IPS DF 6.9 (cell line): ENCODE measurements at regions not wholly inside any gene's neighbourhood (a gene's known extent, or its start where the extent isn't known, plus 50 kb on each side); places are given as distances from the start of the nearest gene placed in this dataset.

Source experiments
- DNase-seq: peaks from one replicate; pipeline ENCODE4 v3.0.0-alpha.2; 2013; ENCODE audit warnings: low read depth, low spot score
- H3K27ac ChIP-seq: one replicate; pipeline ENCODE4 v1.5.1; 2013; ENCODE audit warnings: low read length, control low read depth
- H3K27me3 ChIP-seq: 2 replicates; pipeline ENCODE4 v1.6.1; 2013; ENCODE audit warnings: mild to moderate bottlenecking, low read length; ENCODE audit not compliant: control insufficient read depth, insufficient read depth
- H3K36me3 ChIP-seq: 2 replicates; pipeline ENCODE4 v1.6.1; 2013; ENCODE audit warnings: low read length; ENCODE audit not compliant: control insufficient read depth, insufficient read depth
- H3K4me1 ChIP-seq: 2 replicates; pipeline ENCODE4 v1.6.1; 2013; ENCODE audit warnings: low read length; ENCODE audit not compliant: control insufficient read depth, insufficient read depth
- H3K4me3 ChIP-seq: 2 replicates; pipeline ENCODE4 v1.5.1; 2013; ENCODE audit warnings: mild to moderate bottlenecking, low read length
- H3K9me3 ChIP-seq: 2 replicates; pipeline ENCODE4 v1.6.1; 2013; ENCODE audit warnings: low read length, inconsistent platforms; ENCODE audit not compliant: control insufficient read depth, insufficient read depth
- WGBS: extraction: QIAGEN DNeasy Blood & Tissue Kit; methylation state at CpG from one replicate; pipeline ENCODE4 v1.1.7; 2013; ENCODE audit warnings: mixed read lengths, missing lambda C conversion rate; ENCODE audit not compliant: insufficient read length, insufficient coverage; 5-methylcytosine and 5-hydroxymethylcytosine counted together

GRCh38 chr11:111194860-111195568 lies 50.5 kb upstream of the POU2AF2 start:
- no peaks in the 10 kb centered on the region for H3K27me3 ChIP-seq
- no peak for DNase-seq
- no CpG with 5 or more reads among the region's 2 CpGs for WGBS

GRCh38 chr11:111193924-111194490 lies 51.5 kb upstream of the POU2AF2 start:
- no peak for DNase-seq
- no peaks in the 10 kb centered on the region; the same call in 1 of the 2 replicates for H3K4me1 ChIP-seq
- WGBS, result no CpG with 5 or more reads among the region's 1 CpG
- H3K9me3 ChIP-seq, result no peaks in the 10 kb centered on the region
- no peaks in the 10 kb centered on the region for H3K27me3 ChIP-seq
- no peak overlapping the region for H3K4me3 ChIP-seq
- H3K27ac ChIP-seq, result no peak overlapping the region
- H3K36me3 ChIP-seq, result no peaks in the 10 kb centered on the region

More at GRCh38 chr11:111194860-111195568, 50.5 kb upstream of the POU2AF2 start:
- no peaks in the 10 kb centered on the region for H3K9me3 ChIP-seq
- H3K4me1 ChIP-seq, result no peaks in the 10 kb centered on the region; the same call in 1 of the 2 replicates
- H3K36me3 ChIP-seq, result no peaks in the 10 kb centered on the region
- no peak overlapping the region for H3K4me3 ChIP-seq
- no peak overlapping the region for H3K27ac ChIP-seq

- no peak for DNase-seq
- H3K27me3 ChIP-seq, result no peaks in the 10 kb centered on the region
- H3K4me3 ChIP-seq, result no peak overlapping the region
- no peaks in the 10 kb centered on the region for H3K36me3 ChIP-seq
- H3K27ac ChIP-seq, result no peak overlapping the region
- H3K4me1 ChIP-seq, result no peaks in the 10 kb centered on the region
- WGBS, result no CpG with 5 or more reads among the region's 2 CpGs
- H3K9me3 ChIP-seq, result no peaks in the 10 kb centered on the region
These were observed 56.1 kb upstream of the POU2AF2 start for GRCh38 chr11:111189466-111189865.

GRCh38 chr11:111186308-111186915 lies 59.1 kb upstream of the POU2AF2 start:
- H3K27ac ChIP-seq, result no peak overlapping the region
- no peaks in the 10 kb centered on the region for H3K27me3 ChIP-seq
- no peaks in the 10 kb centered on the region for H3K9me3 ChIP-seq
- no peak for DNase-seq
- H3K4me1 ChIP-seq, result no peaks in the 10 kb centered on the region
- no peak overlapping the region for H3K4me3 ChIP-seq
- H3K36me3 ChIP-seq, result no peaks in the 10 kb centered on the region
- no CpG with 5 or more reads among the region's 3 CpGs for WGBS

- H3K4me1 ChIP-seq, result no peaks in the 10 kb centered on the region
- no peaks in the 10 kb centered on the region for H3K36me3 ChIP-seq
- DNase-seq, result no peak
- H3K27ac ChIP-seq, result no peak overlapping the region
- H3K27me3 ChIP-seq, result no peaks in the 10 kb centered on the region
- no CpG with 5 or more reads among the region's 2 CpGs for WGBS
- H3K9me3 ChIP-seq, result no peaks in the 10 kb centered on the region
- H3K4me3 ChIP-seq, result no peak overlapping the region
These were observed 60.3 kb upstream of the POU2AF2 start for GRCh38 chr11:111185266-111185665.

- Histone ChIP-seq H3K27me3 (no peaks in the 10 kb centered on the region), H3K9me3 (no peaks in the 10 kb centered on the region), H3K27ac (no peak overlapping the region), H3K4me1 (no peaks in the 10 kb centered on the region), H3K36me3 (no peaks in the 10 kb centered on the region), H3K4me3 (no peak overlapping the region)
- DNase-seq, result no peak
These were observed 61.8 kb upstream of the POU2AF2 start for GRCh38 chr11:111183706-111184105.

- Histone ChIP-seq H3K9me3 (no peaks in the 10 kb centered on the region), H3K27me3 (no peaks in the 10 kb centered on the region), H3K4me1 (no peaks in the 10 kb centered on the region), H3K27ac (no peak overlapping the region), H3K36me3 (no peaks in the 10 kb centered on the region), H3K4me3 (no peak overlapping the region)
- DNase-seq, result no peak
- WGBS, result no CpG with 5 or more reads among the region's 5 CpGs
These were observed 66.2 kb upstream of the POU2AF2 start for GRCh38 chr11:111179184-111179910.

- Histone ChIP-seq H3K27me3 (no peaks in the 10 kb centered on the region), H3K27ac (no peak overlapping the region), H3K9me3 (no peaks in the 10 kb centered on the region; the same call in 1 of the 2 replicates), H3K4me1 (no peaks in the 10 kb centered on the region), H3K36me3 (no peaks in the 10 kb centered on the region), H3K4me3 (no peak overlapping the region)
- no peak for DNase-seq
These were observed 68.3 kb upstream of the POU2AF2 start for GRCh38 chr11:111177037-111177871.

GRCh38 chr11:111176603-111177002 lies 68.9 kb upstream of the POU2AF2 start:
- no peak overlapping the region for H3K27ac ChIP-seq
- H3K27me3 ChIP-seq, result no peaks in the 10 kb centered on the region
- H3K4me1 ChIP-seq, result no peaks in the 10 kb centered on the region
- no peak for DNase-seq
- no CpG with 5 or more reads among the region's 4 CpGs for WGBS
- no peaks in the 10 kb centered on the region; the same call in 1 of the 2 replicates for H3K9me3 ChIP-seq
- H3K36me3 ChIP-seq, result no peaks in the 10 kb centered on the region
- no peak overlapping the region for H3K4me3 ChIP-seq

- WGBS, result no CpG with 5 or more reads among the region's 3 CpGs
- H3K27me3 ChIP-seq, result no peaks in the 10 kb centered on the region
- H3K27ac ChIP-seq, result no peak overlapping the region
These were observed 72.3 kb upstream of the POU2AF2 start for GRCh38 chr11:111173221-111173620.

More at GRCh38 chr11:111173221-111173620, 72.3 kb upstream of the POU2AF2 start:
- Histone ChIP-seq H3K4me1 (no peaks in the 10 kb centered on the region), H3K36me3 (no peaks in the 10 kb centered on the region), H3K9me3 (no peaks in the 10 kb centered on the region; the same call in 1 of the 2 replicates), H3K4me3 (no peak overlapping the region)
- no peak for DNase-seq
